Stimulated activated CD8-positive, alpha-beta memory T cell treated with anti-CD3 and anti-CD28 coated beads, Interleukin-4, amount 100 ng/mL, for 48 hours (primary cell): ENCODE measurements at regions not wholly inside any gene's neighbourhood (a gene's known extent, or its start where the extent isn't known, plus 50 kb on each side); places are given as distances from the start of the nearest gene placed in this dataset.
"Not testable (repeated sequence)": the region's sequence is repeated elsewhere in the genome, so short reads cannot be mapped to it uniquely, and the experiment has no call there.

ENCODE experiments used
- DNase-seq: peaks from one replicate; pipeline ENCODE4 v3.0.0-alpha.2; 2020

DNA sequence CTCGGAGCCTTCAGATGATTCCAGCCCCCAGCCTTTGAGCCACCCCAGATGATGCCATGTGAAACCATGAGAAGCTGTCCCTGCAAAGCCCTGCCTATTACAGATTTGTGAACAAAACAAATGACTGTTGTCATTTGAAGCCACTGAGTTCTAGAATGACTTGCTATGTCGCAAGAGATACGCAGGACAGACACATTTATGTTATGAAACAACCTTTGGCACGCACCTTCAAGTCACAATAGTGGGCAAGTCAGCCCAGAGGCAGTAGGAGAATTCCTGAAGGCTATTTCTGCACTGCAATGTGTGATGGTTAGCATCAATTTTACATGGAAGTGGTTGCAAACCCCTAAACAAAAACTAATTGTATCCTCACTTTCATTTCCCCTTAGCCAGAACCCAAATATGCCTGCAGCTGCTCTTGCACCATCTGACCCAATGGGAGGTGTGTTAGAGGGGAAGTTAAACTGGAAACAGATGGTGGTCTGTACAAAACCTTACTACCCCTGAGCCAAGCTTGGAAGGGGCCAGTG is 174.4 kb upstream of the ATP6AP2 start:
- no peak for DNase-seq

DNA sequence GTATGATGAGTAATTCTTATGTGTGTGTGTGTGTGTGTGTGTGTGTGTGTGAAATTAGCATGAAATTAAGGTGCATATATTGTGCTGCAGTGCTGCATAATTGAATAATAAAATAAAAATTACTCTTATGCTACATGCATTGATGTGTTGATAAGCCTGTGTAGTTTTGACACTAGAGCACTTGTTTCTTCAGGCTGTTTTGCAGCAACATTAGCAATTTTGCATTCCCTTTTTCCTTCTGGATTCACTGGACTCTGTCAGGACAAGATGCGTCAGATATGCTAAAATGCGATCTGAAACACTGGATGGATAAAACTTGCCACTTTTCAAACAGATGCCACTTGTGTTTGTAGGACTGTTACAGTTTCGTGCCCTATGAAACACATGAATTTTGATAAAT is 175.4 kb upstream of the ATP6AP2 start:
- no peak for DNase-seq

DNA sequence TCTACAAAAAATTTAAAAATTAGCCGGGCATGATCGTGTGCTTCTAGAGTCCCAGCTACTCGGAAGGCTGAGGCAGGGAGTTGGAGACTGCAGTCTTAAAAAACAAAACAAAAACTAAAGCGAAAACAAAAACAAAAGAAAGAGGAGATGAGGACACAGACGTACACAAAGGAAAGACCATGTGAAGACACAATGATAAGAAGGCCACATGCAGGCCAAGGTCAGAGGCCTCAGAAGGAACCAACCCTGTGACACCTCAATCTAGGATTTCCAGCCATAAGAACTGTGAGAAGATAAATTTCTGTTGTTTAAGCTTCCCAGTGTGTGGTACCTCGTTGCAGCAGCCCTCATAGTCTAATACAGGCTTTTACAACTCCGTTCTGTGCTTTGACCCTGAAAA is 177.0 kb upstream of the ATP6AP2 start:
- DNase-seq: no peak

DNA sequence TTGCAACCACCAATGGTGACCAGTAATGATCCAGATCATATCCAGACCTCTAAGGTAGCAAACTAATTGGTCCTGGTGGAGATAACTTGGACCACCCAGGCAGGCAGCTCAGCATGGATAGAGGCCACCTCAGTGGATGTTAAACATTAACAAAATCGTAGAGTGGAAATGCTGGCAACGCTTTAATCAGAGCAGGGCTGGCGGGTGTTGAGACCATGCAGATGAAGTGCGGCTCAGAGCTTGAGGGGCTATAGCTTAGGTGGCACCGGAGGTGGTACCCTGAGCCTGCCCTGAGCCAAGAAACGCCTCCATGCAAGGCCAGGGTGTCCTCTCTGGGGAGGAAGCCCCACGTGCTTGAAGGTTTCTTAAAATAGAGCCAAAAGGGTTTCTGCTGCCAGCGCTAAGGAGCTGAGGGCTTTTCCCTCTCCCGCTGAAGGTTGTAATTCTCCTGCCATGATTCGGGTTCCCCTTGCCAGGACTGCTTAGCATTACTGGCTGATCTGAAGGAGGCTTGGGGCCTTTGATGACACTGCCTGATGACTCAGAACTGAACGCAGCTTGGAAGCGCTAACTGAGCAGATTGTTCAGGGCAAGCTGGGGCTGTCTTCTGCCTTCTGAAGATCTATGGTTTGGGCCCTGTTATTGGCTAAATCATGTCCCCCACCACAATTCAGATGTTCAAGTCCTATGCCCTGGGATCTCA is 177.8 kb upstream of the ATP6AP2 start:
- no peak for DNase-seq

DNA sequence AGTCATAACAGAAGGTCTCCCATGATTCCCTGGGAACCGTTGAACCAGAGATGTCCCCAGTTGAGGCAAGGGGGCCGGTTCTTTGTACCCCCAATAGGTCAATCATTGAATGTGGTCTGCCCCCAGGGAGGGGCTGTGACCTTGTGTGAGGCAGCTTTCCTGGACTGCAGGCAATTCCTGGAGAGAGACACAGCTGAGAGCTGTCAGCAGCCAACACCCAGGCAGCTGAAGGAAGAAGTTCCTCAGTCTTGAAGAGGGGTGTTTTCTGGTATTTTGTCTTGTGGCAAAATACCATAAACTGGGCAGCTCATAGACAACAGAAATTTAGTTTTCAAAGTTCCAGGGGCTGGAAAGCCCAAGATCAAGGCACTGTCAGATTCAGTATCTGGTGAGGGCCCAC is 185.7 kb upstream of the ATP6AP2 start:
- DNase-seq: no peak

DNA sequence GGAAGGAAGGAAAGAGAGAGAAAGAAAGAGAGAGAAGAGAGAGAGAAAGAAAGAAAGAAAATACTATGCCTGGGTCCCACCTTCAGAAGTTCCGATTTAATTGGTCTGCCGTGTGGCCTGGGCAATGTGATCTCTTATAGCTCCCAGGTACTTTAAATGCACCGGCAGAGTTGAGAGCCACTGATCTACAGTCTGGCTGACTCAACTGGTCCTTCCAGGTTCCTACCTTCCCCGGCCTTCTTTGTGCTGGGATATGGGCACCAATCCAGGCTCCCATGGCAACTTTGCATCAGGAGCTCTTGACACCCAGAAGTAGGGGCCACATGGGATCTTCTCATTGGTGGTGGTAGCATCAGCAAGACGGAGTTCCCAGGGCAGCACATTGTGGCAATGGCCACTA is 186.5 kb upstream of the ATP6AP2 start:
- DNase-seq: no peak

DNA sequence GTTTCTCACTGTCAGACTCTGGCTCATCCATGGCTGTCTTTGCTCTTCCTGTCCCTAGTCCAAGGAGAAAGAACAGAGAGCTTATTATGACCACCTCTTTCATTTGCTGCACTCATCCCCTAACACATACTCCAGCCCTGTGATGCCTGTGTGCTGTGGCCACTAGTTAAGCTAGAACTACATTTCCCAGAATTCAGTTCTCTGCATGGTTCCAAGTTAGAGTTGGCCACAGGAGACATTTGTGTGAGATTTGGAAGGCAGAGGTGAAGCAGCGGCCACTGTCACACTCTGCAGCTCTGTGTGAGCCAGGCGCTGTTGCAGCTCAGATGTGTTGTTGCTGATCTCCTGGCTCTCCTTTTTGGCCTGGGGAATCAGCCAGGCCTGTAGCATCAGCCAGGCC is 188.2 kb upstream of the ATP6AP2 start:
- DNase-seq: no peak

DNA sequence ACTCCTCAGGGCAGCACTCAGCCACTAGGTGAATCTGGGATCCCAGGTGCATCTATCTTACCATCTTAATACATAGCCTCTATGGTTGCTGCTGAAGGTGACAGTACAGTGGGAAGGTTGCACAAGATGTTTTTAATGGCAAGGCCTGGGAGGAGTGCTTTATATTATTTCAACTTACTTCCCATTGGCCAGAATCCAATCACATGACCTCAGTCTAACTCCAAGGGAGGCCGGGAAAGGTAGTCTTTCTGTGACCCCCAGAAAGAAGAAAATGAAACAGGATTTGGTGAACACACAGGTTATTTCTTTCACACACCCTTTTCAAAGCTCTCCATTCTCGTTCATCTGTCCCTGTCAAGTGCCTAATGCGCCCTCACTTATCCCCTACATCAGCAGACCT is 189.1 kb upstream of the ATP6AP2 start:
- DNase-seq: no peak

DNA sequence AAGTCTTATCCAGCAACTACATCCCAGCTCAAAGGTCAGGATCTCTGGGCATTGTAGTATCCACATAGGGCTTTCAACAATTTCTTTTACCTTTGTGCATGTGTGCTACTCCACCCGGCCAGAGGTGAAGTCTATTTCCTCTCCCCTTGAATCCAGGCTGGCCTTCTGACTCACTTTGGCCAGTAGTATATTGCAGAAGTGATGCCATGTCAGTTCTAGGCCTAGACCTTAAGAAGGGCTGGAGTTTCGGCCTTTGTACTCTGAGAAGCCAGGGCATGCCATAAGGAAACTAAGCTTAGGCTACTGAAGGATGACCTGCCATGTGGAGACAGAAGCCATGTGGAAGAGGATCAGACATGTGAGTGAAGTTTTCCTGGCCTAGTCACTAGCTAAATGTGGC is 191.2 kb upstream of the ATP6AP2 start:
- DNase-seq: no peak

DNA sequence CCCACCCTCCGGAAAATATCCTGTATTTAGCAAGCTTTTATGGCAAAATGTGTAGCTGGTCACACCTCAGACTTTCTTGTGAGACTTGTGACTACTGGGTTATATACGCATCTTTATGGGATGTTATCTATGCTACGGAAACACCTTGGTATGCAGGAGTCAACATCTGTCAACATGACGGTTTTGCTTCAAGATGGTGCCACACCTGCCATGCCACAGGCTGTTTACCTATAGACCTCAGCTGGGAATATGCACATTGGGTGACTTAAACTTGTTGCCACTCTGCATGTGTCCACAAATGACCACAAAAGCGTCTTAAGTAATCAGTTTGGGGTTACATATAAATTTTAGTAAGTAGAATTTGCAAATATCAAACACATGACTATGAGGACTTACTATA is 192.3 kb upstream of the ATP6AP2 start:
- no peak for DNase-seq

DNA sequence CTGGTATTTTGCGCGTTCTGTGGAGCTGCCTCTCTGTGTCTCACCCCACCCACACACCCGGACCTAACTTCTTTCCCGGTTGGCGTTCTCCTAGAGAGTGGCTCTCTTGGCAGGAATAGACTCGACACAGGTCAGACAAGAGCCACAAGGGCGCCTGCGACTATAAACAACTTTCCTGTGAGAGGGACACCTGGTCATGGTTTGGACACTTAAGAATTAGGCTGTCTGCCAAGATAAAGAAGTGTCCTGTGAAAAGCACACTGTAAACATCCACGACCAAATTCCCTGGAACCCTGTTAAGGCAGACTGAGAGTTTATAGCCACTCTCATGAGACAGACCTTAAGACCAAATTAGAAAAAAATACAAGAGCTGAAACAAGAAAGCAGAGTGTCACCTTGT is 192.9 kb upstream of the ATP6AP2 start:
- DNase-seq: not testable (repeated sequence)

DNA sequence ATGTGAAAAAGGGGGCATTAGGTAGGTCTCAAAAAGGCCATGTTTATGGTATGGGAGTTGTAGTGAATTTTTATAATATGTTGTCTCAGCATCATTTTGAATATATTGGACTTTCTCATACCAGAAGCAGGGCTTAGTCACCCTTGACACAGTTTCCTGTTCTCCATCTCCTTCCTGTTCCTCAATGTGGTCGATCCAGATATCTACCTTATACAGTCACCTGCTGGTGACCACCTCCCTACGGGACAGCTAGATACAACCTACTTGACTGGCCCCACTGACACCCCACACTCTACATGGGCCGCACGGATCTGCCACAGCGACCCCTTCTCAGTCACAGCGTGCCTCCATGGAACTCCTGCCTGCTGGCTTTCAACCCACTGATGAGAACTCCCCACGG is 193.5 kb upstream of the ATP6AP2 start:
- not testable (repeated sequence) for DNase-seq

DNA sequence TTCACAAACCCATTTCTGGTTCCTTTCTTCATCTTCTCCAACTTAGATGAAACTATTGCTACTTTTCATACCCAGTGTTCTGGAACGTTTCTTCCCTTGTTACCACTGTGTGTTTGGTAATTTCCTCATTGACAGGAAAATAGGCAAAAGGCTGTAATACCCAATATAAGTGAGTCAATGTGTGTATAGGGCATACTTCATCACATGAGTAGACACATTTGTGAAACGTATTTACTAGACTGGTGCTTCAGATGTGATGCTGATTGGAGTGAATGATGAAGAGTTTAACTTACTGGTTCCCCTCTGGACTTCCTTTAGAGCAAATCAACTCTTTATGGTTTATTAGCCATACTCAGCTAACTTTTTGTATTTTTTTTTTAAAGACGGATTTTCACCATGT is 195.1 kb upstream of the ATP6AP2 start:
- no peak for DNase-seq

DNA sequence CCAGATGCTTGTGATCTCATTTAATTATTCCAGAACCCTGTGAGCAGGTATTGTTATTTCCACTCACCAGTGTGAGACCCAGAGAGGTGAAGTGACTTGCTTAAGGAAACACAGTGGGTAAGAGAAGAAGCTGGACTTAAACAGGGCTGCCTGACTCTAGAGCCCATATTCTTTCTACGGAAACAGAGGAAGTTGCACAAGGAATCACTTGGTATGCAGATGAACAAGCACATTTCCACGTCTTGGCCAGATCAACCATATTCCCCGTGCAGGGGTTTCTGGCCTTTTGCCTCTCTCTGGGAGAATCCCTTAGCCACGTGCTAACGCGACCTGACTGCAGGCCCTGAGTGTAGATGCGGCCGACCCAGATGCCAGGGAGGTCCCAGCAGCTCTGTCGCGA is 195.5 kb upstream of the ATP6AP2 start:
- no peak for DNase-seq

DNA sequence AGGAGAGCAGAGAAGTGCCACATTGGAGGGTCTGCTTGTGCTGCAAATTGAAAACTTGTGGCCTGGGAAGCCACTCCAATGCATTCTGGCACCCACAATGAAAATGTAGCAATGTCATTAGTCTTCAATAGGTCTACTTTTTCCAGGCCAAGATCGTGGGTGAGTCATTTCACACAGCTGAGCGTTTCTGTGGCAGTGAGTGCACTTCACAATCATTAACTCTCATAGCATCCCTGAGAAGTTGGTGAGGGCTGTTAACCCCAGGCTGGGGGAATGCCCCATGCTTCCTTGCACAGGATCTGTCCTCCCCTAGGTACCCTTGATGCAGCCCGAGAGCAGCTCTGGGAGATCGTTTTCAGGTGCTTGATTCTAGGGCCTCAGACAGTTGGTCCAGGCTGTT is 196.8 kb upstream of the ATP6AP2 start:
- DNase-seq: no peak

DNA sequence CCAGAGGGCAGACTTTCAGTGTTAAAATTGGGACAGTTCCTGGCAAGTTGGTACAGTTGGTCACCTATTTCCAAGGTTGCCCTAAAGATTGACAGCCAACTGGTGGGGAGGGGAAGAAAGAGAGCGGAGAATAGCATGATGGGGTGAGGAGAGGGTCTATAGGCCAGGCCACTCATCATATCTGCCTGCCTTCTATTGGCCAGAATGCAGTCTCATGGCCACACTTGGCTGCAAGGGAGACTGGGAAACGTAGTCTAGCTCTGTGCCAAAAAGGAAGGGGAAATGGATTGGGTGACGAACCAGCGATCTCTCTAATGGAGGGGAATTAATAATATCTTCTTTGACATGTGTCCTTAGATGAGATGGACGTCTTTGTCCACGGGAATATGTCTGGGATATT is 197.4 kb upstream of the ATP6AP2 start:
- DNase-seq: no peak

DNA sequence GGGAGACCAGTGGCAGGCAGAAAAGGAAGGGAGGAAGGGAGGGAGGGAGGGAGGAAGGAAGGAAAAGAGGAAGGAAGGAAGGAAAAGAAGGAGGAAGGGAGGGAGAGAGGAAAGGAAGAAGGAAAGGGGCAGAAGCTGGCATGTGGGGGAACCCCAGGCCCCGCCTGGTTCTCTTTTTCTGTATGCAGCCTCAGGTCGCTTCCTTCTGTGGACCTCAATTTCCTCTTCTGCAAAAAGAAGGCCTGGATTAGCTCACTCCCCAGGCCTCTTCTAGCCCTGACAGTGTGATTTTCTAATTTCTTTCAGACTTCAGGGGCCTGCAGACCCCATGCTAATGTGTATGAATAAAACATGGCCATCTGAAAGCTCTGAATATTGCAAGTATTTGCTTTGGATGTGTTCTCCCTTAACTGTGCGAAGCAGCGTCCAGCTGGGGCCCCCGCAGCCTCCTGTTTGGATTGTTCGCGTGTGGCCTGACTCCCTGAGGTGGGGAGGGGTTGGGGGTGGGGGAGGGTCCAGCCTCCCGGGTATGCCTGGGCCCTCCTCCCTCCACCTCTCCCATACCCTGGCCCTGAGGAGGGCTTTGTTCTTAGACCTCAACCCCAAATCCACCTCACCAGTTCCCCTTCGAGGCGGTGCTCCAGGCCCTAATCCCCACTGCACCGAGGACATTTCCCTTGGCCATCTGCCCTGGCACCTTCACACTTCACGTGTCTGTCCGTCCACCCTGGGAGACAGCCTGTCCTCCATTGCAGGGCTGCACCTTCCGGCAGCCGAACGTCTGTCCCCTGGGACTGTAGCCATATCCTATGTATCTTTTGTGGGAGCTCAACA is 199.9 kb upstream of the ATP6AP2 start:
- DNase-seq: no peak

DNA sequence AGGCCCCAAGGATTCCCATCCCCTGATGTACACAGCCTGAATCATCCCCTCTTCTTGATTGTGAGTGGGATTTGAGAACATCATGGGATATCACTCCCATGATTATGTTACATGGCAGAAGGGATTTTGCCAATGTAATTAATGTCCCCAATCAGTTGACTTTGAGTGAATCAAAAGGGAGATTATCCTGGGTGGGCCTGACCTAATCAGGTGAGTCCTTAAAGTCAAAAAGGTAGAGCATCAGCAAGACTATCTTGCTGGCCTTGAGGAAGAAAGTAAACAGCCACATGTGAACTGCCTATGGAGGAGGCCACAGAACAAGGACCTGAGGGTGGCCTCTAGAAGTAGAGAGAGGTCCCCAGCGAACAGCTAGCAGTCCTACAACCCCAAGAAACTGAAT is 203.1 kb upstream of the ATP6AP2 start:
- DNase-seq: no peak

DNA sequence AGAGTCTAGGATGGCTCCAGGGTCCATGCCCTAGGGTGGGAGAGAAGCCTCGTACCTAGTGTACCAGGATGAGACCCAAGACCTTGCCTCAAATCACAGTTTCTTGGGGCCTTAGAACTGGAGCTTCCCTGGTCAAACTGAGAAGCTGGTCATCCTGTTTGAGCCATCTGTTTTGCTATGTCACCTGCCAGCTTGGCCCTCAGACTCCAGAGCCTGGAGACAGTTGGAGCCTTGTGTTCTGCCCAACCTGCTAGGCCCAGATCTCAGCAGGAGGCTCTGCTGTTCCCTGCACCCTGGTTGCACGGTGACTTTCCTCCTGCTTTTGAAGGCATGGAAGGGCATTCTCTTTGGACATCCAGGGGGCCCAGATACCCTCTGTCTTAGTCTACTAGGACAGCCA is 206.3 kb upstream of the ATP6AP2 start:
- DNase-seq: no peak

DNA sequence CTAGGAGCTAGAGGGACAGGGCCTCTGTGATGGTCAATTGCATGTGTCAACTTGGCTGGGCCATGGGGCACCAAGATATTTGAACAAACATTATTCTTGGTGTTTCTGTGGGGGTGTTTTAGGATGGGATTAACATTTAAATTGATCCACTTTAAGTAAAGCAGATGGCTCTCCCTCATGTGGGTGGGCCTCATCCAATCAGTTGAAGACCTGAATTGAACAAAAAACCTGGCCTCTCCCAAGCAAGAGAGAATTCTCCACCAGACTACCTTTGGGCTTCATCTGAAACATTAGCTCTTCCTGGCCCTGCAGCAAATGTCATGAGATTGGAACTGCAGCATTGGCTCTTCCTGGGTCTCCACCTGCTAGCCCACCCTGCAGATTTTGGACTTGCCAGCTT is 207.1 kb upstream of the ATP6AP2 start:
- no peak for DNase-seq

DNA sequence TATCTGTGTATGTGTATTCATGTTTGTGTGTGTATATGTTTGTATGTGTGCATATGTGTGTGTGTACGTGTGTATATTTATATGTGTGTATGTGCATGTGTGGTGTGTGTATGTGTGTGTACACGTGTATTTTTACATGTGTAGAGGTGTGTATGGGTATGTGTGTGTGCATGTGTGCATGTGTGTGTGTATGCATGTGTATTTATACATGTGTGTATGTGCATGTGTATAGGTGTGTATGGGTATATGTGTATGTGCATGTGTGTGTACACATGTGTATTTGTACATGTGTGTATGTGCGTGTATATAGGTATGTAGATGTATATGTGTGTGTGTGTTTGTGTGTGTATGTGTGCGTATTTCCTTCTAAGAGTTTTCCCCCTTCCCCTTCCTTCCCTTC is 207.7 kb upstream of the ATP6AP2 start:
- DNase-seq: no peak

DNA sequence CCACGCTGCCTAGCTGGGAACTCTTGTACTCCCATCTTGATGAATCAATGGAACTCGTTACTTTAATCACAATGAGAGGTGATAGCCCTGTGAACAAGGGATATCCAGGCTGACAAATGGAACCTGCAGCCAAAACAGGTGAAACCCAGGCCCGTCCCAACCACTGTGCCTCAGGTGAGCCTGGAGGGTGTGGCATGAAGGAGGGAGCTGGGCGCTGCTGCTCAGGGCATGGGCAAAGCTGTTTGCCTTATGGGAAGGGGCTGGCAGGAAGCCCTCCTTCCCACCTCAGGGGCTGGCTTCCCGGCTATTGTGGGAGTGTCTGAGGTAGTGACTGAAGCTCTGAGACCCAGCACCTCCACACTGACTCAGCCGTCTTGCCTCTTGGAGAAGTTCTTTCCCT is 209.4 kb upstream of the ATP6AP2 start:
- no peak for DNase-seq

DNA sequence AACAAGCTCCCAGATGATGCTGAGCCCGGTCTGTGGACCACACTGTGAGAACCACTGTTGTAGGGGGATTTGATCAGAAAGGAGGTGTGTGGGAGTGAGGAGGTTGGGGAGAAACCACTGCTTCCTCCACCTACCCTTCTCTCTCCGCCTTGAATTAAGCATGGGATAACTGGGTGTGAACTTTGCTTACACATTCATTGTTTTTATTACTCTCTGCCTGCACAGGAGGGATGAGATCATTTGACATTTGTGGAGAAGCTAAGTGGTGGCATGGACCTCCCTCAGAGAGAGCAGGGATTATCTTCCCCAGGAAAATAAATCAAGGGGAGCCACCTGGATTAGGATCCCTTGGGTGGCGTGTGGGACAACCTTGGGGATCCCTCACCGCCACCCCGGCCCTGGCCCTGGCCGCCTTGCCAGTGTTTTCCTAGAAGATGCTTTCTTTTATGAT is 212.1 kb upstream of the ATP6AP2 start:
- no peak for DNase-seq

DNA sequence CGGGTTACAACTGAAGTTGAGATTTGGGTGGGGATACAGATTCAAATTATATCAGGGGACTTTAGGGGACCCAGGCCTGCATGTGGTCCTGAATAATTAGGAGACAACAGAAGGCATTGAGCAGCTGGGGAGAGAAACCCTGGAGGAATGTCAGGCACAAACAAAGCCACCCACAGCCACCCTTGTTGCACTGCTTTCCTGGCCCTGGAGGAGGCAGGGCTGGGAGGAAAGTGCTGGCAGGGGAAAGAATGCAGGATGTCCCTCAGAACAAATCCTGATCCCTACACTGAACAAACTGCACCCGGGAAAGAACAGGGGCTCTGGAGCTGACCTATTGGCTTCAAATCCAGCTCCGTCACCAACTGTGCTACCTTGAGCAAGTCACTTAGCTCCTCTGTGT is 214.1 kb upstream of the ATP6AP2 start:
- no peak for DNase-seq
